GM12878 (cell line): ENCODE measurements at regions not wholly inside any gene's neighbourhood (a gene's known extent, or its start where the extent isn't known, plus 50 kb on each side); places are given as distances from the start of the nearest gene placed in this dataset.

ENCODE experiments used
- ATAC-seq: fragments of 200-7000 bp; cut with Tn5 transposase; 3 replicates; pipeline ENCODE4 v1.9.1; 2020; ENCODE audit warnings: mild to moderate bottlenecking, moderate library complexity
- BruUV-seq: library from RNA; stranded (reverse); fragments of 400-500 nt; replicated peaks from 2 replicates; lab custom pipeline; 2021; lab: Mats Ljungman, UMichigan
- CTCF ChIA-PET: fragments of 300-600 bp; sonication (Branson Sonifier 250); formaldehyde crosslinking; extraction: SDS; loops from one replicate; lab custom pipeline; 2021; ENCODE audit warnings: inconsistent platforms; lab: Yijun Ruan, JAX
- POLR2A ChIA-PET: fragments of 350-600 bp; formaldehyde crosslinking; extraction: SDS; loops from one replicate; lab custom pipeline; 2021; ENCODE audit warnings: inconsistent platforms; lab: Charles Lee
- RAD21 ChIA-PET: fragments of 300-600 bp; sonication (Branson Sonifier 250); formaldehyde crosslinking; loops from one replicate; lab custom pipeline; 2023; ENCODE audit warnings: antibody characterized with exemption; ENCODE audit not compliant: unreplicated experiment; lab: Charles Lee
- SMC1A ChIA-PET: fragments of 300-600 bp; sonication (Branson Sonifier 250); formaldehyde crosslinking; loops from one replicate; lab custom pipeline; 2023; ENCODE audit not compliant: unreplicated experiment, uncharacterized antibody; lab: Charles Lee
- DNase-seq: peaks from one replicate; pipeline ENCODE4 v3.0.0-alpha.2; 2011; ENCODE audit warnings: low read depth, low spot score
- FAIRE-seq: peaks from 3 replicates; lab custom pipeline; 2011; peaks lifted over from hg19 to GRCh38; lab: Jason Lieb, UNC
- H2AFZ ChIP-seq: 2 replicates; pipeline ENCODE4 v1.6.0; 2011; ENCODE audit warnings: low read depth, low read length, control low read depth; ENCODE audit not compliant: control insufficient read depth
- H3K27ac ChIP-seq: 2 replicates; pipeline ENCODE4 v1.5.1; 2011; ENCODE audit warnings: control low read depth; ENCODE audit not compliant: control insufficient read depth, insufficient read depth
- H3K27me3 ChIP-seq, 2 experiments: replicated peaks in 1 of 2; 2 replicates each; pipeline versions ENCODE4 v1.6.0 to v1.6.1; 2011; ENCODE audit warnings: low read length in 1 of 2; ENCODE audit not compliant: control insufficient read depth in 2 of 2, insufficient read depth in 2 of 2
- H3K36me3 ChIP-seq, 2 experiments: 2 replicates each; pipeline ENCODE4 v1.5.1; 2011; ENCODE audit warnings: low read length in 1 of 2; ENCODE audit not compliant: control insufficient read depth in 2 of 2, insufficient read depth in 2 of 2
- H3K4me1 ChIP-seq: 2 replicates; pipeline ENCODE4 v1.6.1; 2011; ENCODE audit warnings: mild to moderate bottlenecking, low read length, moderate library complexity, mixed read lengths; ENCODE audit not compliant: control insufficient read depth, insufficient read depth
- H3K4me2 ChIP-seq: 2 replicates; pipeline ENCODE4 v1.6.0; 2011; ENCODE audit warnings: control low read depth; ENCODE audit not compliant: control insufficient read depth, insufficient read depth
- H3K4me3 ChIP-seq: fragments of 200-600 bp; sonication (generic); 2 replicates; pipeline ENCODE4 v1.5.1; 2016
- H3K79me2 ChIP-seq: 2 replicates; pipeline ENCODE4 v1.6.0; 2011; ENCODE audit warnings: low read length; ENCODE audit not compliant: control insufficient read depth, insufficient read depth
- H3K9ac ChIP-seq: 2 replicates; pipeline ENCODE4 v1.8.0; 2011; ENCODE audit warnings: low read length, control low read depth, mixed read lengths; ENCODE audit not compliant: control insufficient read depth, insufficient read depth
- H3K9me3 ChIP-seq: replicated peaks from 3 replicates; pipeline ENCODE4 v1.5.1; 2011; ENCODE audit warnings: mild to moderate bottlenecking, low read length; ENCODE audit not compliant: control insufficient read depth, insufficient read depth
- H4K20me1 ChIP-seq: 2 replicates; pipeline ENCODE4 v1.6.0; 2011; ENCODE audit not compliant: control insufficient read depth, insufficient read depth
- ASH2L ChIP-seq: fragments of 300-600, 200-600 bp; sonication (generic); IDR thresholded peaks from 2 replicates; pipeline ENCODE4 v1.6.1; 2017; ENCODE audit warnings: low read depth, mild to moderate bottlenecking, borderline replicate concordance
- BMI1 ChIP-seq: fragments of 450-650 bp; IDR thresholded peaks from 2 replicates; pipeline ENCODE4 v1.6.1; 2016; ENCODE audit warnings: mild to moderate bottlenecking, moderate library complexity, borderline replicate concordance
- CHD1 ChIP-seq: IDR thresholded peaks from 2 replicates; pipeline ENCODE4 v1.6.1; 2012; ENCODE audit warnings: low read depth, low read length, improper control_type of control experiment
- CHD2 ChIP-seq: IDR thresholded peaks from 2 replicates; pipeline ENCODE4 v1.6.1; 2011; ENCODE audit warnings: low read depth, low read length, improper control_type of control experiment, borderline replicate concordance
- ESRRA ChIP-seq: IDR thresholded peaks from 2 replicates; pipeline ENCODE4 v1.6.1; 2012; ENCODE audit warnings: mild to moderate bottlenecking, low read length, improper control_type of control experiment
- FOS ChIP-seq: IDR thresholded peaks from 3 replicates; pipeline ENCODE4 v1.6.1; 2011; ENCODE audit warnings: borderline replicate concordance; ENCODE audit not compliant: insufficient read length; ENCODE audit errors: extremely low read depth
- GABPA ChIP-seq: IDR thresholded peaks from 2 replicates; pipeline ENCODE4 v1.6.1; 2014; ENCODE audit warnings: antibody characterized with exemption, low read depth, mild to moderate bottlenecking, inconsistent platforms
- MEF2A ChIP-seq: IDR thresholded peaks from 2 replicates; pipeline ENCODE4 v1.6.1; 2011; ENCODE audit warnings: low read depth, mild to moderate bottlenecking, low read length, moderate library complexity; ENCODE audit not compliant: insufficient read depth
- MTA3 ChIP-seq: IDR thresholded peaks from 2 replicates; pipeline ENCODE4 v1.6.1; 2012; ENCODE audit warnings: low read length, inconsistent platforms, borderline replicate concordance
- NFXL1 ChIP-seq: fragments of 450-650 bp; IDR thresholded peaks from 2 replicates; pipeline ENCODE4 v1.6.1; 2017; ENCODE audit warnings: antibody characterized with exemption, mild to moderate bottlenecking, borderline replicate concordance
- NR2F1 ChIP-seq: fragments of 450-650 bp; conservative IDR thresholded peaks from 2 replicates; pipeline ENCODE4 v1.6.1; 2017; ENCODE audit warnings: mild to moderate bottlenecking
- PML ChIP-seq: IDR thresholded peaks from 2 replicates; pipeline ENCODE4 v1.6.1; 2012; ENCODE audit warnings: low read length, inconsistent platforms
- PRDM15 ChIP-seq: fragments of 450-650 bp; formaldehyde crosslinking; IDR thresholded peaks from 2 replicates; pipeline ENCODE4 v1.4.0; 2020; ENCODE audit warnings: mild to moderate bottlenecking, moderate library complexity
- RAD21 ChIP-seq: IDR thresholded peaks from 2 replicates; pipeline ENCODE4 v1.6.1; 2011; ENCODE audit warnings: mild to moderate bottlenecking, low read depth, low read length, moderate library complexity; ENCODE audit not compliant: insufficient read depth
- RUNX3 ChIP-seq: IDR thresholded peaks from 2 replicates; pipeline ENCODE4 v1.6.1; 2012; ENCODE audit warnings: low read length, inconsistent platforms
- SREBF2 ChIP-seq: IDR thresholded peaks from 2 replicates; pipeline ENCODE4 v1.6.1; 2012; ENCODE audit warnings: mild to moderate bottlenecking, low read length
- SRF ChIP-seq, 2 experiments: IDR thresholded peaks; 2 replicates each; pipeline ENCODE4 v1.6.1; 2011; ENCODE audit warnings: low read depth in 2 of 2, low read length in 2 of 2, mild to moderate bottlenecking in 1 of 2, moderate library complexity in 1 of 2
- WGBS: methylation state at CpG from one replicate; pipeline ENCODE4 v1.1.6; 2016; ENCODE audit warnings: low lambda C conversion rate; ENCODE audit not compliant: insufficient replicate concordance, insufficient coverage; ENCODE audit errors: missing lambda C conversion rate; 5-methylcytosine and 5-hydroxymethylcytosine counted together
- in situ Hi-C: fragments of 300-500 bp; cut with MboI; formaldehyde crosslinking; loops from 9 replicates; pipeline ENCODE4 v1.14.3; 2018; ENCODE audit warnings: mixed read lengths
- intact Hi-C: fragments of 100-400 bp; cut with micrococcal nuclease; formaldehyde crosslinking; loops from one replicate; pipeline ENCODE4 v1.14.2; 2022; ENCODE audit not compliant: unreplicated experiment

GRCh38 chr14:25993830-25994229 is 604.0 kb downstream of the NOVA1 start:
- intact Hi-C loops = no loop called here
- no TSS peak for BruUV-seq
- H3K9me3 ChIP-seq = no peaks in the 10 kb centered on the region

GRCh38 chr14:25988536-25988935 is 609.3 kb downstream of the NOVA1 start:
- FAIRE-seq (no peak), DNase-seq (no peak), ATAC-seq (no peak)
- H3K79me2 ChIP-seq = no peaks in the 10 kb centered on the region
- SMC1A ChIA-PET = no interaction called here
- H3K4me2 ChIP-seq = no peak overlapping the region
- TF ChIP-seq NR2F1 = no peak
- no peak for TF ChIP-seq PML
- no peak for TF ChIP-seq NFXL1
- TF ChIP-seq ESRRA = no peak
- no peak for TF ChIP-seq MTA3
- TF ChIP-seq SRF (IDR thresholded peaks at IDR 0.05; ENCODE audit: low read depth in 2 of 2, low read length in 2 of 2) = no peak
- TF ChIP-seq ASH2L = no peak
- TF ChIP-seq GABPA = no peak
- TF ChIP-seq CHD2 = no peak
- no peak for TF ChIP-seq PRDM15
- TF ChIP-seq RUNX3 = no peak
- no peak for TF ChIP-seq BMI1
- TF ChIP-seq MEF2A = no peak
- no peak overlapping the region for H3K4me3 ChIP-seq
- RAD21 ChIA-PET = no interaction called here
- no peaks in the 10 kb centered on the region for H3K4me1 ChIP-seq
- no peaks in the 10 kb centered on the region for H4K20me1 ChIP-seq
- in situ Hi-C loops = no loop called here
- POLR2A ChIA-PET = no interaction called here
- H3K9me3 ChIP-seq = no peaks in the 10 kb centered on the region
- H2AFZ ChIP-seq = no peak overlapping the region
- H3K36me3 ChIP-seq = no peaks in the 10 kb centered on the region
- intact Hi-C loops = no loop called here
- no TSS peak for BruUV-seq
- CTCF ChIA-PET = no interaction called here
- WGBS = 23% methylated on average over 3 of the region's 3 CpGs
- H3K27me3 ChIP-seq = no peaks in the 10 kb centered on the region
- no peak overlapping the region for H3K9ac ChIP-seq
- no peak overlapping the region for H3K27ac ChIP-seq

More at GRCh38 chr14:25993830-25994229, 604.0 kb downstream of the NOVA1 start:
- ChIA-PET CTCF (interaction anchor here (0.5 kb wide), 1 partner anchor 1040 kb away, joined by 3 read pairs; no protein-coding TSS in a partner anchor), RAD21 (no interaction called here)
- no peaks in the 10 kb centered on the region for H4K20me1 ChIP-seq
- TF ChIP-seq CHD1 (no peak), SREBF2 (no peak), FOS (no peak), RAD21 (no peak)
- TF ChIP-seq, all 136 proteins: peak for 0
- no peaks in the 10 kb centered on the region for H3K36me3 ChIP-seq
- ATAC-seq = no peak
- H3K4me2 ChIP-seq = no peak overlapping the region
- no peak for DNase-seq
- ChIA-PET POLR2A (no interaction called here), SMC1A (no interaction called here)
- H2AFZ ChIP-seq = no peak overlapping the region
- no peak overlapping the region for H3K27ac ChIP-seq
- H3K27me3 ChIP-seq = no peaks in the 10 kb centered on the region
- in situ Hi-C loops = no loop called here
- H3K4me3 ChIP-seq = no peak overlapping the region
- H3K4me1 ChIP-seq = no peaks in the 10 kb centered on the region
- no peak for FAIRE-seq
- H3K79me2 ChIP-seq = no peaks in the 10 kb centered on the region
- no peak overlapping the region for H3K9ac ChIP-seq
